Calu3 (cell line): ENCODE measurements at regions not wholly inside any gene's neighbourhood (a gene's known extent, or its start where the extent isn't known, plus 50 kb on each side); places are given as distances from the start of the nearest gene placed in this dataset.

Source experiments
- BruUV-seq: library from RNA; stranded (reverse); fragments of 400-500 nt; replicated peaks from 2 replicates; lab custom pipeline; 2021; lab: Mats Ljungman, UMichigan
- CTCF ChIA-PET: fragments of 300-600 bp; sonication (Branson Sonifier 250); formaldehyde crosslinking; loops from one replicate; lab custom pipeline; 2022; ENCODE audit warnings: antibody characterized with exemption; lab: Charles Lee
- DNase-seq: peaks from one replicate; pipeline ENCODE4 v3.0.0; 2022
- H3K27ac Mint-ChIP-seq: one replicate; pipeline ENCODE4 v1.8.0; 2022; ENCODE audit warnings: mixed read lengths; ENCODE audit not compliant: unreplicated experiment
- H3K27me3 Mint-ChIP-seq: one replicate; pipeline ENCODE4 v1.8.0; 2022; ENCODE audit warnings: mixed read lengths; ENCODE audit not compliant: unreplicated experiment
- H3K36me3 Mint-ChIP-seq: one replicate; pipeline ENCODE4 v1.8.0; 2022; ENCODE audit warnings: mild to moderate bottlenecking, moderate library complexity, mixed read lengths; ENCODE audit not compliant: insufficient read depth, unreplicated experiment
- H3K4me1 Mint-ChIP-seq: one replicate; pipeline ENCODE4 v1.8.0; 2022; ENCODE audit warnings: mild to moderate bottlenecking, low read depth, mixed read lengths; ENCODE audit not compliant: unreplicated experiment
- H3K4me3 Mint-ChIP-seq: one replicate; pipeline ENCODE4 v1.8.0; 2022; ENCODE audit warnings: mild to moderate bottlenecking, low read depth, moderate library complexity, mixed read lengths; ENCODE audit not compliant: unreplicated experiment
- H3K9me3 Mint-ChIP-seq: one replicate; pipeline ENCODE4 v1.8.0; 2022; ENCODE audit warnings: low read depth, mixed read lengths; ENCODE audit not compliant: unreplicated experiment
- intact Hi-C: fragments of 100-400 bp; cut with micrococcal nuclease; formaldehyde crosslinking; loops from one replicate; pipeline ENCODE4 v1.10.0; 2022; ENCODE audit not compliant: unreplicated experiment
- TF ChIP-seq, protein P1 (sequence below): fragments of 200-600 bp; IDR thresholded peaks from one replicate; pipeline ENCODE4 v1.8.0; 2022; ENCODE audit warnings: antibody characterized with exemption; ENCODE audit not compliant: unreplicated experiment

DNA sequence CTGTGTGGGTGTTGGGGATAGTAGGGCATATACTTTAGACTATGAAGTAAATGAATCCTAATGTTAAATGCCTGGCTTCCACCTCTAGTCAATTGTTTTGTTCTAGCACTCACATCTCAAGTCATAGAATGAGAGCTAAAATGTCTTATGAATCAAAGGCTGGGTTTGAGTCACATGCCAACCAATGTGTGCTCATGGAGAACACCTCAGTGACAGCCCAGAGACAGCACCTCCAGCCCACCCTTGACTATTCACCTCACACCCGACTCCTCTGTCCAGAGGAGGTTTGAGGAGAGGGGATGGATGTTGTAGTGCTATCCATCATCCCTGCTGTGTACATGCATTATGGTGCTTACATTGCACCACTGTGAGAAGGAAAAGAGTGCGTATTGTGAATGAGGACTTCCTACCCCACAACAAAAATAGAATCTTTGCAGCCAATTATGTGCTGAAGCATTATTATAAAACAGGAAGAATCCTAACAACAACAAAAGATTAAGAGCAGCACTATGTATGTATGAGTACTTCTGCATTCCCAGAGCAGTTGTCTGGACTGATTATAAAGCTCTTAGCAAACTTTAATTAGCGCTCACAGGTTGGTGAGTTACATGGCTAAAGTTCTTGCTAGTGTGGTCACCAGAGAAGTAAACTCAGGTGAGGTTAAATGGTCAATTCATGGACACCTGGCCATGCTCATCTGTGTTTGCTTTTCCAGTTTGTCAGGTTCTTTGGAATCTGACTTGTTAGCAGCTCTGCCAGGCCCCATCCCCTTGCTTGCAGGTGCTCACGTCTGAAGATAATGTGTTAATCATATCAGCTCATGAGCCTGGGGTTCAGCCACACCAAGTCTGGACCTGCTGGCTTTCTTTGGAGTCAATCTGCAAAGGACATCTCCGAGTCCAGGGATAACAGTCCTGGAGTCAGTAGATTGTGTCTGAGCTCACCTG, 55.3 kb upstream of the NABP1 start:
- intact Hi-C loops, result no loop called here
- TF ChIP-seq, protein P1, sequence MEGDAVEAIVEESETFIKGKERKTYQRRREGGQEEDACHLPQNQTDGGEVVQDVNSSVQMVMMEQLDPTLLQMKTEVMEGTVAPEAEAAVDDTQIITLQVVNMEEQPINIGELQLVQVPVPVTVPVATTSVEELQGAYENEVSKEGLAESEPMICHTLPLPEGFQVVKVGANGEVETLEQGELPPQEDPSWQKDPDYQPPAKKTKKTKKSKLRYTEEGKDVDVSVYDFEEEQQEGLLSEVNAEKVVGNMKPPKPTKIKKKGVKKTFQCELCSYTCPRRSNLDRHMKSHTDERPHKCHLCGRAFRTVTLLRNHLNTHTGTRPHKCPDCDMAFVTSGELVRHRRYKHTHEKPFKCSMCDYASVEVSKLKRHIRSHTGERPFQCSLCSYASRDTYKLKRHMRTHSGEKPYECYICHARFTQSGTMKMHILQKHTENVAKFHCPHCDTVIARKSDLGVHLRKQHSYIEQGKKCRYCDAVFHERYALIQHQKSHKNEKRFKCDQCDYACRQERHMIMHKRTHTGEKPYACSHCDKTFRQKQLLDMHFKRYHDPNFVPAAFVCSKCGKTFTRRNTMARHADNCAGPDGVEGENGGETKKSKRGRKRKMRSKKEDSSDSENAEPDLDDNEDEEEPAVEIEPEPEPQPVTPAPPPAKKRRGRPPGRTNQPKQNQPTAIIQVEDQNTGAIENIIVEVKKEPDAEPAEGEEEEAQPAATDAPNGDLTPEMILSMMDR, result no peak
- no TSS peak for BruUV-seq
- Mint-ChIP-seq H3K27me3 (no peaks in the 10 kb centered on the region), H3K9me3 (no peaks in the 10 kb centered on the region), H3K27ac (no peak overlapping the region), H3K36me3 (no peaks in the 10 kb centered on the region), H3K4me1 (peaks cover 88% of the 10 kb centered on the region), H3K4me3 (no peak overlapping the region)
- CTCF ChIA-PET, result no interaction called here
- DNase-seq, result no peak

DNA sequence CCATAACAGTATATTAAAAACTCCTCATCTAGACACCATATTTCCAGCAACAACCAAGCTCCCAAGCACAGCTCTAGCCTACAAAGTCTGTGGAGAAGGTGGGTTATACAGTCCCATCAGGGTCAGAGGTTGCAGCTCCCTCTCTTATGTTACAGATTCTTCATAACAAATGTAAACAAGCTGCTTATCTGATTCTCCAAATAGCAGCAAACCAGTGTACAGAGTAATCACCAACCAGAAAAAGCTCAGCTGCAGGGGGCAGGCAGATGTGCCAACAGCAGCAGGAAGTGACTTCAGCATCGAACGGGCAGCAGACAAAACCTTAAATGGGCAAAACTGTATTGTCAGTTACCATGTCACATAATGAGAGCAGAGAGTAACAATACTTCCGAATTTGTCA, 52.9 kb upstream of the NABP1 start:
- Mint-ChIP-seq H3K27ac (peak overlapping the region; percentile 48), H3K9me3 (no peaks in the 10 kb centered on the region), H3K36me3 (no peaks in the 10 kb centered on the region), H3K4me1 (peaks cover 85% of the 10 kb centered on the region), H3K4me3 (no peak overlapping the region), H3K27me3 (no peaks in the 10 kb centered on the region)
- no peak for DNase-seq
- intact Hi-C loops, result no loop called here
- CTCF ChIA-PET, result interaction anchor here (1.6 kb wide), 1 partner anchor 13 kb away, joined by 3 read pairs; no protein-coding TSS in a partner anchor
- TF ChIP-seq, protein P1, result no peak
- no TSS peak for BruUV-seq

DNA sequence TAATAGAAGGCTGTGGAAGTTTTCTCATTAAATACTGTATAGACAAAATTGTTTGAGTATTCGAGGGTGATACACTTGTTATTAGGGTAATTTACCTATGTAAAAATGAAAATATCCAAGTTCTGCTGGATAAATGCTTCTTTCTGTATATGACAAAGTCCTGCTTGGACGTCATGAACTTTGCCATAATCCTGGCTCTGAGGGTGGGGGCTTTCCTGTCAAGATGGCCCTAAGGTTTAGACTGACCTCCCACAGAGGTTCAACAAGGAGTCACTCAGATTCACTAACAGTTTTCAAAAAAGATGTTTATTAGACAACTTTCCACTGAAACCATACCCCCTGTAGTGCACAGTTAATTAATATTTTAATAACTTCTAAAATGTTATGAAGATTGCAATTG, 52.5 kb upstream of the NABP1 start:
- Mint-ChIP-seq H3K4me3 (no peak overlapping the region), H3K27me3 (no peaks in the 10 kb centered on the region), H3K36me3 (no peaks in the 10 kb centered on the region), H3K27ac (no peak overlapping the region), H3K9me3 (no peaks in the 10 kb centered on the region), H3K4me1 (peaks cover 81% of the 10 kb centered on the region)
- BruUV-seq, result no TSS peak
- intact Hi-C loops, result no loop called here
- CTCF ChIA-PET, result no interaction called here
- TF ChIP-seq, protein P1, result no peak
- no peak for DNase-seq

DNA sequence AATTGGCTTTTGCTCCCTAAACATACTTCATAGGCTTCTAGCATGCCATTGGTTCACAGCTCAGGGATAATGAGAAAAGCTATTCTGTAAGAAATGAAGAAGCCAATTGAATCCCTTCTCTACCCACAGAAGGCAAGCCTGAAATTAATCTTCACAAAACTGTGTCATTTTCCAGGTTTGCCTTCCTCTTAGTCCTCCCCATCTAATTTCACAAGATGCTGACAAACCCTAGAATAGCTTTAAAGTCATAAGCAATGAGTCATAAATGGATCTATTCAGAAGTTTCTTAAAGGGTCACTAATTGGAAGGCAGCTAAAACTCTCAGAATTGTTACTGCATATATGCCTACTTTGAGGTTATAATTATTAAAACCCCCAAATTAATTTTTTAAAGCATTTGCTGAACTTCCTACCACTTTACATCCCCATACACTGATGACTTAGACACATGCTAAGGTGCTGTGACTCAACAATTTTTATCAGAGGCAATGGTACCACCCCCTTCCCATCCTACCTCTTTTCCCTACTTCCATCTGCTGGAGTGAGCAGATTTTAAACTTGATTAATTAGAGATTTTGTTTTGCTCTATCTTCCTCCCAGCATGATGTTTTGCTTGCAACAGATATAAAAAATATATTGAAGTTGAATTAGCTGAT, 51.3 kb upstream of the NABP1 start:
- Mint-ChIP-seq H3K4me3 (no peak overlapping the region), H3K27ac (peak overlapping the region; percentile 13), H3K4me1 (peaks cover 75% of the 10 kb centered on the region), H3K9me3 (no peaks in the 10 kb centered on the region), H3K36me3 (no peaks in the 10 kb centered on the region), H3K27me3 (no peaks in the 10 kb centered on the region)
- intact Hi-C loops, result no loop called here
- DNase-seq, result no peak
- CTCF ChIA-PET, result interaction anchor here (0.7 kb wide), 1 partner anchor 61 kb away, joined by 3 read pairs; no protein-coding TSS in a partner anchor
- TF ChIP-seq, protein P1, result no peak
- BruUV-seq, result no TSS peak
